DMS79 treated with DMSO at 0.1 percent for 48 hours (cell line): ENCODE measurements at regions not wholly inside any gene's neighbourhood (a gene's known extent, or its start where the extent isn't known, plus 50 kb on each side); places are given as distances from the start of the nearest gene placed in this dataset.
"Not testable (repeated sequence)": the region's sequence is repeated elsewhere in the genome, so short reads cannot be mapped to it uniquely, and the experiment has no call there.

Source experiments
- DNase-seq: peaks from one replicate; lab custom pipeline; 2025; lab: John Stamatoyannopoulos, UW

- DNase-seq = peak; percentile 89
These were observed 126.6 kb downstream of the AKAP11 start for GRCh38 chr13:42398533-42398932.

- DNase-seq = no peak
These were observed 128.4 kb downstream of the AKAP11 start for GRCh38 chr13:42400188-42400833.

- DNase-seq = peak; percentile 91
These were observed 129.4 kb downstream of the AKAP11 start for GRCh38 chr13:42401376-42401775.

- no peak for DNase-seq
These were observed 133.9 kb downstream of the AKAP11 start for GRCh38 chr13:42405665-42406390.

- DNase-seq = no peak
These were observed 137.1 kb downstream of the AKAP11 start for GRCh38 chr13:42409075-42409474.

- DNase-seq = no peak
These were observed 137.6 kb downstream of the AKAP11 start for GRCh38 chr13:42409551-42409950.

GRCh38 chr13:42412812-42413483 is 141.0 kb downstream of the AKAP11 start:
- DNase-seq = no peak

- DNase-seq = peak; percentile 41
These were observed 141.5 kb downstream of the AKAP11 start for GRCh38 chr13:42413484-42413815.

GRCh38 chr13:42417626-42418025 is 145.7 kb downstream of the AKAP11 start:
- DNase-seq = no peak

- no peak for DNase-seq
These were observed 146.2 kb downstream of the AKAP11 start for GRCh38 chr13:42418184-42418583.

- no peak for DNase-seq
These were observed 148.4 kb downstream of the AKAP11 start for GRCh38 chr13:42420304-42420703.

- no peak for DNase-seq
These were observed 150.7 kb downstream of the AKAP11 start for GRCh38 chr13:42422681-42423080.

GRCh38 chr13:42424182-42424581 is 149.8 kb upstream of the TNFSF11 start:
- no peak for DNase-seq

GRCh38 chr13:42445354-42445753 is 128.6 kb upstream of the TNFSF11 start:
- no peak for DNase-seq

- not testable (repeated sequence) for DNase-seq
These were observed 127.4 kb upstream of the TNFSF11 start for GRCh38 chr13:42446597-42446996.

GRCh38 chr13:42453091-42453645 is 120.8 kb upstream of the TNFSF11 start:
- no peak for DNase-seq

GRCh38 chr13:42454749-42455148 is 119.2 kb upstream of the TNFSF11 start:
- no peak for DNase-seq

- DNase-seq = no peak
These were observed 115.8 kb upstream of the TNFSF11 start for GRCh38 chr13:42458193-42458592.

- no peak for DNase-seq
These were observed 107.8 kb upstream of the TNFSF11 start for GRCh38 chr13:42466123-42466522.

GRCh38 chr13:42466609-42467008 is 107.3 kb upstream of the TNFSF11 start:
- no peak for DNase-seq

GRCh38 chr13:42474954-42475353 is 99.0 kb upstream of the TNFSF11 start:
- no peak for DNase-seq

GRCh38 chr13:42477596-42478190 is 96.3 kb upstream of the TNFSF11 start:
- DNase-seq = no peak
